Tibial artery (tissue), 4 donors: ENCODE measurements at regions not wholly inside any gene's neighbourhood (a gene's known extent, or its start where the extent isn't known, plus 50 kb on each side); places are given as distances from the start of the nearest gene placed in this dataset.

Source experiments
- DNase-seq, 2 donors: peaks; one replicate each; pipeline ENCODE4 v3.0.0-alpha.2; 2019
- H3K27ac ChIP-seq, 2 donors: fragments of 200-600 bp; sonication (generic) in 1 of 2; 1 replicate in 1 of 2; 2 replicates in 1 of 2; pipeline ENCODE4 v1.5.1; 2018 to 2019; ENCODE audit warnings: mild to moderate bottlenecking in 1 of 2
- H3K27me3 ChIP-seq, 2 donors: fragments of 200-600 bp; sonication (generic) in 1 of 2; one replicate each; pipeline versions ENCODE4 v1.5.1 to v1.6.0; 2016 to 2019
- H3K36me3 ChIP-seq, 3 donors: fragments of 200-600 bp; sonication (generic) in 2 of 3; one replicate each; pipeline ENCODE4 v1.5.1; 2016 to 2019; ENCODE audit warnings: mild to moderate bottlenecking in 2 of 3
- H3K4me1 ChIP-seq, 4 donors: fragments of 200-600 bp; sonication (generic) in 2 of 4; 1 replicate in 3 of 4; 2 replicates in 1 of 4; pipeline ENCODE4 v1.5.1; 2016 to 2019
- H3K4me3 ChIP-seq, 2 donors: fragments of 200-600 bp; sonication (generic) in 1 of 2; 1 replicate in 1 of 2; 2 replicates in 1 of 2; pipeline ENCODE4 v1.5.1; 2018 to 2019; ENCODE audit warnings: mild to moderate bottlenecking in 2 of 2
- H3K9me3 ChIP-seq, 3 donors: fragments of 200-600 bp; sonication (generic) in 1 of 3; one replicate each; pipeline ENCODE4 v1.5.1; 2016 to 2019
- intact Hi-C: fragments of 100-400 bp; cut with DNase I; formaldehyde crosslinking; loops from one replicate; pipeline ENCODE4 v1.15.0; 2023; ENCODE audit warnings: low total_unique reads
- TF ChIP-seq, protein P1 (sequence below), 2 experiments: fragments of 200-600 bp in 1 of 2; fragments of 450-650 bp in 1 of 2; IDR thresholded peaks; one replicate each; pipeline ENCODE4 v1.5.1; 2017 to 2019; ENCODE audit warnings: antibody characterized with exemption in 2 of 2, mild to moderate bottlenecking in 1 of 2, moderate library complexity in 1 of 2

- Histone ChIP-seq H3K4me3 (no peak overlapping the region), H3K36me3 (no peaks in the 10 kb centered on the region), H3K27ac (no peak overlapping the region), H3K27me3 (no peaks in the 10 kb centered on the region), H3K4me1 (no peaks in the 10 kb centered on the region), H3K9me3 (no peaks in the 10 kb centered on the region)
- intact Hi-C loops, result no loop called here
- no peak for DNase-seq
- TF ChIP-seq, protein P1, sequence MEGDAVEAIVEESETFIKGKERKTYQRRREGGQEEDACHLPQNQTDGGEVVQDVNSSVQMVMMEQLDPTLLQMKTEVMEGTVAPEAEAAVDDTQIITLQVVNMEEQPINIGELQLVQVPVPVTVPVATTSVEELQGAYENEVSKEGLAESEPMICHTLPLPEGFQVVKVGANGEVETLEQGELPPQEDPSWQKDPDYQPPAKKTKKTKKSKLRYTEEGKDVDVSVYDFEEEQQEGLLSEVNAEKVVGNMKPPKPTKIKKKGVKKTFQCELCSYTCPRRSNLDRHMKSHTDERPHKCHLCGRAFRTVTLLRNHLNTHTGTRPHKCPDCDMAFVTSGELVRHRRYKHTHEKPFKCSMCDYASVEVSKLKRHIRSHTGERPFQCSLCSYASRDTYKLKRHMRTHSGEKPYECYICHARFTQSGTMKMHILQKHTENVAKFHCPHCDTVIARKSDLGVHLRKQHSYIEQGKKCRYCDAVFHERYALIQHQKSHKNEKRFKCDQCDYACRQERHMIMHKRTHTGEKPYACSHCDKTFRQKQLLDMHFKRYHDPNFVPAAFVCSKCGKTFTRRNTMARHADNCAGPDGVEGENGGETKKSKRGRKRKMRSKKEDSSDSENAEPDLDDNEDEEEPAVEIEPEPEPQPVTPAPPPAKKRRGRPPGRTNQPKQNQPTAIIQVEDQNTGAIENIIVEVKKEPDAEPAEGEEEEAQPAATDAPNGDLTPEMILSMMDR (IDR thresholded peaks at IDR 0.05), result no peak
These were observed 159.9 kb upstream of the NEGR1 start for GRCh38 chr1:72442262-72442661.

- Histone ChIP-seq H3K9me3 (no peaks in the 10 kb centered on the region), H3K4me3 (no peak overlapping the region), H3K27me3 (no peaks in the 10 kb centered on the region), H3K4me1 (no peaks in the 10 kb centered on the region), H3K36me3 (no peaks in the 10 kb centered on the region), H3K27ac (no peak overlapping the region)
- intact Hi-C loops, result no loop called here
- TF ChIP-seq, protein P1 (IDR thresholded peaks at IDR 0.05), result no peak
- no peak for DNase-seq
These were observed 156.7 kb upstream of the NEGR1 start for GRCh38 chr1:72439036-72439435.

GRCh38 chr1:72438270-72438669 is 155.9 kb upstream of the NEGR1 start:
- Histone ChIP-seq H3K27me3 (no peaks in the 10 kb centered on the region), H3K4me1 (no peaks in the 10 kb centered on the region), H3K4me3 (no peak overlapping the region), H3K9me3 (no peaks in the 10 kb centered on the region), H3K27ac (no peak overlapping the region), H3K36me3 (no peaks in the 10 kb centered on the region)
- intact Hi-C loops, result no loop called here
- DNase-seq, result no peak
- TF ChIP-seq, protein P1 (IDR thresholded peaks at IDR 0.05), result no peak

DNA sequence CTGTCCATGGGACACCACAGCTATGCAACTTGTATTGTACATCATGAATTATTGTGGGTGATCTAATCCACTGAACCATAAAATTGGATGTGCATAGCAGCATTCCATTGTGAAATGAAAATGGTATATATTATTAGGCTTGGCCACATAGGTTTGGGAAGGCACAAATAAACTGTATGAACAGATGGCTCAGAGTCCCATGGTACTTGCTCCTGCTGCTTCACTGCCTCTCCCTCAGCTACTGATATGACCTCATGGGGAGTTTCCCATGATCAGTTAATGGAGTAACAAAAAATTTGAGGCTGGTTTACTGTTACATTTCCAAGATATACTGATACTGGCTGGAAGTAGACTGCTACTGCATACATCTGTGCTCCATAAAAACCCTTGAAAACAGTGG is 152.7 kb upstream of the NEGR1 start:
- Histone ChIP-seq H3K27me3 (no peaks in the 10 kb centered on the region), H3K36me3 (no peaks in the 10 kb centered on the region), H3K4me3 (no peak overlapping the region), H3K9me3 (no peaks in the 10 kb centered on the region), H3K4me1 (no peaks in the 10 kb centered on the region), H3K27ac (no peak overlapping the region)
- DNase-seq, result no peak
- intact Hi-C loops, result no loop called here
- TF ChIP-seq, protein P1 (IDR thresholded peaks at IDR 0.05), result no peak

GRCh38 chr1:72434070-72434469 is 151.7 kb upstream of the NEGR1 start:
- Histone ChIP-seq H3K4me3 (no peak overlapping the region), H3K9me3 (no peaks in the 10 kb centered on the region), H3K27ac (no peak overlapping the region), H3K36me3 (no peaks in the 10 kb centered on the region), H3K4me1 (no peaks in the 10 kb centered on the region), H3K27me3 (no peaks in the 10 kb centered on the region)
- no peak for DNase-seq
- TF ChIP-seq, protein P1 (IDR thresholded peaks at IDR 0.05), result no peak
- intact Hi-C loops, result no loop called here

DNA sequence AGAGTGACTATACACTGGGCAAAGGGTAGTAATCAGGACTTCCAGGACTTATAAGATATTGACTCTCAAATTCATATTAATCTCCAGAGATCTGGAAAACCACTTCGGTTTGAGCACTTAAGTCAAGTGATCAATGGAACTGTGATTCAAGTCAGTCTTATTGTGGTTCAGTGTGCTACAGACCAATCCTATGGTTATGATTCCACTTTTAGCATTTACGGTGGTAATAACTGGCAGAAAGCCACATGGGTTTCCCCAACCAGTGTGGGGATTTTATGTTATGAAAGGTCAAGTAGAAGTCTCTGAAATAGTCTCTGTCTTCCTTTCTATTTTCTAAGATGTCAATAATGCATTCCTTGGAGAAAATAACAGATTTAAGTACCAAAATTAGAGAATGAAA is 151.3 kb upstream of the NEGR1 start:
- no peak for DNase-seq
- no peak overlapping the region for H3K4me3 ChIP-seq
- no peaks in the 10 kb centered on the region for H3K27me3 ChIP-seq
- no peaks in the 10 kb centered on the region for H3K9me3 ChIP-seq
- intact Hi-C loops, result no loop called here
- no peak overlapping the region for H3K27ac ChIP-seq
- TF ChIP-seq, protein P1 (IDR thresholded peaks at IDR 0.05), result no peak
- H3K36me3 ChIP-seq, result no peaks in the 10 kb centered on the region
- no peaks in the 10 kb centered on the region for H3K4me1 ChIP-seq
